ENCODE measurements at regions not wholly inside any gene's neighbourhood (a gene's known extent, or its start where the extent isn't known, plus 50 kb on each side); places are given as distances from the start of the nearest gene placed in this dataset.
"Not testable (repeated sequence)": the region's sequence is repeated elsewhere in the genome, so short reads cannot be mapped to it uniquely, and the experiment has no call there.

DNA sequence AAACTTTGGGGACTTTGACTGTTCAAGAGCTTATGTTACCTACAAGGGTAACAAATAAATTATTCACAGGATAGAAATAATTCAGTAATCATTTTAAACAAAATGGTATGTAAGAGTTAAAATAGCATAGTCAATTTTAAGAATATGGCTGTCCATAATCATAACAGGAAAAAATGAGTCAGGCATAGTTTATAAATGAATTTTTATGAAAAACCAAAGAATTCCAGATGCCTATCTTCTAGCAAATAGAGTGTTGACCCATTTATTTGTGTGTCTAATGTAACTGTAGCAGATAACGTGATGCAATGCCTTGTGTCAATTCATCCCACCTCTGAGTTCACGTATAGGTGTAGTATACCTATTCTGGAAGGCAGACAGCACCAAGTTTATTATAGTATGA is 169.7 kb upstream of the CDH9 start:
- no peak for DNase-seq

DNA sequence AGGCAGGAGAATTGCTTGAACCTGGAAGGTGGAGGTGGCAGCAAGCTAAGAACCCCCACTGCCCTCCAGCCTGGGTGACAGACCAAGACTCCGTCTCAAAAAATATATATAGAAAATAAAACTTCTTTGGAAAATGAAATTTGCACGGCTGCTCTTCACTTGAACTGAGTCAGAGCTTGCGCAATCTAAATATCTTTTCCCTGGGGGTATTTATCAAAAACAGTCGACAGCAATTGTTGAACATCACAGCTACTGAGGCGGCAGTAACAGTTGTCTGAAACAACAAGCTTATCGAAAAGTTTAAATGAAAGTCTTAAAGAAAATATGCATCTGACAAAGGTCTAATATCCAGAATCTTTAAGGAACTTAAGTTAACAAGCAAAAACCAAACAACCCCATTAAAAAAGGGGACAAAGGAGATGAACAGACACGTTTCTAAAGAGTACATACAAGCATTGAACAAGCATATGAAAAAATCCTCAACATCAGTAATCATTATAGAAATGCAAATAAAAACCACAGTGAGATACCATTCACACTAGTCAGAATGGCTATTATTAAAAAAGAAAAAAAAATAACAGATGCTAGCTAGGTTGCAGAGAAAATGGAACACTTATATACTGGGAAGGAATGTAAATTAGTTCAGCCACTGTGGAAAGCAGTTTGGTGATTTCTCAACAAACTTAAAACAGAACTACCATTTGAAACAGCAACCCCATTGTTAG is 153.6 kb upstream of the CDH9 start:
- DNase-seq = no peak

DNA sequence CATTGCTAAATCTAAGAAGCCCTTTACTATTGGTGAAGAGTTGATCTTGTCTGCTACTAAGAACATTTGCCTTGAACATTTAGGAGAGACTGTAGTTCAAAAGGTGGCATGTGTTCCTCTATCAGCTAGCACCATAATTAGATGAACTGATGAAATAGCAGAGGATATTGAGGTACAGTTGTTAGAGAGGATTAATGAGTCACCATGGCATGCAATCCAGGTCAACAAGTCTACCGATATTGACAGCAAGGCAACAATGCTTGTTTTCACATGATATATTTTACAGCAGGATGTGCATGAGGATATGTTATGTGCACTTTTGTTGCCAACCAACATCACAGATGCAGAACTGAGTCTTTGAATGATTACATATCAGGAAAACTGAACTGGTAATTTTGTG is 134.3 kb upstream of the CDH9 start:
- no peak for DNase-seq

DNA sequence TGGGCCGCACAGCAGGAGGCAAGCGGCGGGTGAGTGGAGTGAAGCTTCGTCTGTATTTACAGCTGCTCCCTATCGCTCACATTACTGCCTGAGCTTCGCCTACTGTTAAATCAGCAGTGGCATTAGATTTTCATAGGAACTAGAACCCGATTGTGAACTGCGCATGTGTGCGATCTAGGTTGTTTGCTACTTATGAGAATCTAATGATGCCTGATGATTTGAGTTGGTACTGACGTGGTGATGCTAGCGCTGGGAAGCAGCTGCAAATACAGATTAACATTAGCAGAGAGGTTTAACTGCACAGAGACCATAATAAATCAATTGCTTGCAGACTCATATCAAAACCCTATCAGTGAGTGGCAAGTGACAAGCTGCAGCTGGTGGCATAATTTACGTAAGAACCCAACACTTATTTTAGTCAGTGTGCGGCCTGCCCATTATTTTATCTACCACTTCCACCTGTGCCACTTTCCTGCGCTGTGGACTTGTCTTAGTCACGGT is 133.4 kb upstream of the CDH9 start:
- no peak for DNase-seq

DNA sequence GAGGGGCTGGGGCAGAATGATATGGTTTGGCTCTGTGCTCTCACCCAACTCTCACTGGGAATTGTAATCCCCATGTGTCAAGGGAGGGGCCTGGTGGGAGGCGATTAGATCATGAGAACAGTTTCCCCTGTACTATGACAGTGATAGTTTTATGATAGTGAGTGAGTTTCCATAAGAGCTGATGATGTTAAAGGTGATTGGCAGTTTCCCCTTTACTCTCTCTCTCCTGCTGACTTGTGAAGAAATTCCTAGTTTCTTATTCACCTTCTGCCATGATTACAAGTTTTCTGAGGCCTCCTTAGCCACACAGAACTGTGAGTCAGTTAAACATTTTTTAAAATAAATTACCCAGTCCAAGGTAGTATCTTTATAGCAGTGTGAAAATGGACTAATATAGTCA is 120.4 kb upstream of the CDH9 start:
- DNase-seq = no peak

DNA sequence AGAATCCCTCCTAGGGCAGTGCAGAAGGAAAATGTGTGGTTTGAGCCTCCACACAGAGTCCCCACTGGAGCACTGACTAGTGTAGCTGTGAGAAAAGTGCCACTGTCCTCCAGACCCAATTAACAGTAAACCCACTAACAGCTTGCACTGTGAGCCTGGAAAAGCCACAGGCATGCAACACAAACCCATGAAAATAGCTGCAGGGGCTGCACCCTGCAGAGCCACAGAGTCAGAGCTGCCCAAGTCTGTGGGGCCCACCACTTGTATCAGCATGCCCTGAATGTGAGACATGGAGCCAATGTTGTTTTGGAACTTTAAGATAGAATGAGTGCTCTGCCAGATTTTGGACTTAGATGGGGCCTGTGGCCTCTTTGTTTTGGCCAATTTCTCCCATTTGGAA is 119.8 kb upstream of the CDH9 start:
- DNase-seq = no peak

DNA sequence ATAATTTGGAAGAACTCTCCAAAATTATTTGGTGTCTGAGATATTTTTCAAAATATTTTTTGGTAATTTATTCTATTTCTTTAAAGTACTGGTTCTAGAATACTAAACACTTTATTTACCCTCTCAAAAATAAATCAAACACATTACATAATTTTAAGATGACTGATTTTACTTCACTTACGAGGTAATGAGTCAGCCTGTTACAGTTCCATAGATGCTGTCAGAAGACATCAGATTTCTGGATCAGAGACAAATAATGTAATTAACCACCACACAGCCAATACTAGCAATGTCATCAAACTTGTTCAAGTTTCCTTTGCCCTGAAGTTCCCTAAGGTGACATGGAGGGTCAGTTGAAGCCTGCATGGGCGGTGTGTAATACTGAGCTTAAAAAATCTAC is 106.1 kb upstream of the CDH9 start:
- DNase-seq = no peak

DNA sequence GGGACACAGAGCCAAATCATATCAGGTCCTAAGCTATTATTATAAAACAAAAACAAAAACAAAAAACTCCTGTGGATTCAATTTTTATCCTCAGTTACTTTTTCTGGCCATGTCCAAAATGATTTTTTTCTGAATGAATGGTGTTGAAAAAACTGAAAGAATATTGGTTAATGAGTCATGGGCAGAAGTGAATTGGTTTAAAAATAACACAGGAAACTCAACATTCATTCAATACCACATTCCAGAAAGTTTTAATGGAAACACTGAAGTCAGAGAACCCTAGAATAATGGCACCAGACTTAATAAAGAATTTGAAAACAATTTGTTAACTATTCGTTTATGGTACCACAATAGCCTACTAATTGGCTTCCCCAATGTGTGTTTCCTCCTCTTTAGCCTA is 102.4 kb upstream of the CDH9 start:
- DNase-seq = no peak

DNA sequence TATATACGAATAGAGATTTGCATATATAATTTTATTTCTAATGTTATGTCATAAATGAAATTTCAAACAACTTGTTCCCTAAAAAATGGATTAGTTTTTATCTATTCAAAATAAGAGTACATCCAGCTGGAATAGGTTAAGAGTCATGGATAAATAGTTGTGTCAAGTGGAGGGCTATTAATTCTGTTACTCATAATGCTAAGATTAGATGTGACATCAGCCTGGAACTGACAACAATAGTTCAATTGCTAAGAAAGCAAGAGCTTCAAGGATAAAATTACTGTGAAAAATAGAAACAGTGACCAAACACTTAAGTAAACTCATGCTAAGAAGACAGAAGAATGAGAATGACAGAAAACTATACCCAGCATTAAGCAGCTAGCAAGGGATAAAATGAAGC is 92.2 kb upstream of the CDH9 start:
- DNase-seq = no peak

DNA sequence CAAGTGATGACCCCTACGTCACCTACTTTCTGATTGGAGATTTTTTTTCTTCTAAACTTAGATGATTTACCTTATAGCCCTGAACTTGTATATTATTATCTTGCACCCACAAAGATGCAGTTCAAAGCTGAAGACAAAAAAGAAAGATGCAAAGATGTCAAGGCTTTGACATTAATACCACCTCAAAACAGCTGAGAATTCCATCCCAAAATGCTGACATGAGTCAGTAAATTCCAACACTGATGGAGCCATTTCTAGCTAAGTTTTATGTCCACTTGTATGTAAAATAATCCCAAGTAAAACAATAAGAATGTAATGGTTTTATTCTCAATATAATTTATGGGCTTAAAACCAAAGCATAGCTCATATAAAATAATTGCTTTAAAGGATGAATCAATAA is 91.5 kb upstream of the CDH9 start:
- DNase-seq = no peak

DNA sequence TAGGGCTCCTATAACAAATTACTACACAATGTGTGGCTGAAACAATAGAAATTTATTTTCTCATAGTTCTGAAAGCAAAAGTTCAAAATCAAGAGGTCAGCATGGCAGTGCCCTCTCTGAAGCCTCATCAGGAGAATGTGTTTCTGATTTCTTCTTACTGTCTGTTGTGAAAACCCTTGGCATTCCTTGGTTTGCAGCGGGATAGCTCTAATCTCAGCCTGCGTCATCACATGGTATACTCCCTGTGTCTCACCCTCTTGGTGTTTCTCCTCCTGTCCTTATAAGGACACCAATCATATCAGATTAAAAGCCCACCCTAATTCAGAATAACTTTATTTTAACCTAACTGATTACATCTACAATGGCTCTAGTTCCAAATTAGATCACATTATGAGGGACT is 87.5 kb upstream of the CDH9 start:
- no peak for DNase-seq

DNA sequence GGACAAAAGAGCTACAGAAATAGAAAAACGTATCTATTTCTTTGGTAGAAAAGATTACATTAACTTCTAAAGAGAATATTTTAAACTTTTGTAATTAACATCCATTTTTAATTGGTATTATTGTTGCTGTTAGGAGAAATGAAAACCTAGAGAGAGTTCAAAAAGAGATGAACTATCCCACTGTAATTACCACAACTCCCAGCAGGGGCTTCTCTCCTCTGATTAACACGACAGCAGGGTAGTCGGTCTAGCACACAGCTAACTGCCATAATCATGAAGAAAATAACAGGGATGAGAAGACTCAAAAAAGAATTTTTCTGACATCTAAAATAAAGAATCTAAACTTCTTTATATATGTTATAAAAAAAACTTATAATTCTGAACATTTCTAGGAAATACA is 86.2 kb upstream of the CDH9 start:
- no peak for DNase-seq

DNA sequence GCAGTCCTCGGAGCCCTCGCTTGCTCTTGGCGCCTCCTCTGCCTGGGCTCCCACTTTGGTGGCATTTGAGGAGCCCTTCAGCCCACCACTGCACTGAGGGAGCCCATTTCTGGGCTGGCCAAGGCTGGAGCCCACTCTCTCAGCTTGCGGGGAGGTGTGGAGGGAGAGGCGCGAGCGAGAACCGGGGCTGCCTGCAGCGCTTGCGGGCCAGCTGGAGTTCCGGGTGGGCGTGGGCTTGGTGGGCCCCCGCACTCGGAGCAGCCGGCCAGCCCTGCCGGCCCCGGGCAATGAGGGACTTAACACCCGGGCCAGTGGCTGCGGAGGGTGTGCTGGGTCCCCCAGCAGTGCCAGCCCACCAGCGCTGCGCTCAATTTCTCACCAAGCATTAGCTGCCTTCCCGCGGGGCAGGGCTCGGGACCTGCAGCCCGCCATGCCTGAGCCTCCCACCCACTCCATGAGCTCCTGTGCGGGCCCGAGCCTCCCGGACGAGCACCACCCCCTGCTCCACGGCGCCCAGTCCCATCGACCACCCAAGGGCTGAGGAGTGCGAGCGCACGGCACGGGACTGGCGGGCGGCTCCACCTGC is 81.4 kb upstream of the CDH9 start:
- not testable (repeated sequence) for DNase-seq

DNA sequence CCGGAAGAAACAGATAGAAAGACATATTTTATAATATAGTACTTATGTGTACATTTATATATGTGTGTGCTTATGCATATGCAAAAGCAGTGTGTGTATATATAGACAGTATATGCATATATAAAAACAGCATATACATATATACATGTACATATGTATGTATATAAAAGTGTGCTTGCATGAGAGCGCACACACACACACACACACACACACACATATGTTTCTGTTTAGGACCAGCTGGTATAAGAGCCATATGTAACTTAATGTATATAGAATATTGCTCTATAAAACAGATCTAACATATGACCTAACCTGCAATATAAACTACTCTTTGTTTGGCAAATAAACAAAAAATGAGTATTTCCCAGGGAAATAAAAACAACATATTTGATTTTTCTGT is 65.1 kb upstream of the CDH9 start:
- DNase-seq = no peak

DNA sequence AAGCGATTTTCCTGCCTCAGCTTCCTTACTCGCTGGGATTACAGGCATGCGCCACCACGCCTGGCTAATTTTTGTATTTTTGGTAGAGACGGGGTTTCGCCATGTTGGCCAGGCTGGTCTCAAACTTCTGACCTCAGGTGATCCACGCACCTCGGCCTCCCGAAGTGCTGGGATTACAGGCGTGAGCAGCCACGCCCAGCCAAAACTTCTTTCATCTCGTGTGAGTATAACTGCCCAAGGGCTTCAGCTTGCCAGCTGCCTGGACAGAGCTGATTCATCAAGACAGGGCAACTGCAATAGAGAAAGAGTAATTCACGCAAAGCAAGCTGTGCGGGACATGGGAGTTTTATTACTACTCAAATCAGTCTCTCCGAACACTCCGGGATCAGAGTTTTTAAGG is 57.4 kb upstream of the CDH9 start:
- not testable (repeated sequence) for DNase-seq

DNA sequence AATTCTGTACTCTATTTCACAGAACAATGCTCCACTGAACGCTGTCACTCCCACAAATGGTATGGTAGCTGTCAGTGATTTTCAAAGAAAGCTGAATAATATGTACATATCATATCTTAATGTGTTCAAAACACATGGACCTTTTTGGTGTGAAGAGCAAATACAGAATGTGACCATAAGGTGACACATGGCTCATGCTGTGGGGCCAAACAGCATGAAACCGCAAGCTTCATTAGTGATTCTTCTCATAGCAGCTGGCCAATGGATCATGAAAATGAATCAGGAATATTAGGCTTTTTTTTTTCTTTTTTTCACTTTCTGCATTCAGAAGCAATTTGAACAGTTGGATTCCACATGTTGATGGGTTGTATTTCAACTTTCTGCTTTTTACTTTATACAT is 54.9 kb upstream of the CDH9 start:
- no peak for DNase-seq

DNA sequence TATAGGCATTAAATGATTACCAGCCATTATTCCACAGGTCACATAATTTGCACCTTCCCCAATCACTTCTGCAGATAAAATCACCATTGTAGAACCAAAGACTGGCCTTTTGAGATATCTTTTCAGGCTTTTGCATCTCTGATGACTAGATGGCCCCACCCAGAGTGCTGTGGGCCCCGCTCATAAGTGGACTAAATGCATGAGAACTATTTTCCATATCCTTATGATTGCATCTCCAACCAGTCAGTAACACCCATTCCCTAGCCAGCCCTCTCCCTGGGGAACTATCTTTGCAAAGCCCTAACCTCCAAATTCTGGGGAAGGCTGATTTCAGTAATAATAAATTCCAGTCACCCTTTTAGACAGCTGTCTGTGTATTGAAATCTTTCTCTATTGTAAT is 53.5 kb upstream of the CDH9 start:
- no peak for DNase-seq

DNA sequence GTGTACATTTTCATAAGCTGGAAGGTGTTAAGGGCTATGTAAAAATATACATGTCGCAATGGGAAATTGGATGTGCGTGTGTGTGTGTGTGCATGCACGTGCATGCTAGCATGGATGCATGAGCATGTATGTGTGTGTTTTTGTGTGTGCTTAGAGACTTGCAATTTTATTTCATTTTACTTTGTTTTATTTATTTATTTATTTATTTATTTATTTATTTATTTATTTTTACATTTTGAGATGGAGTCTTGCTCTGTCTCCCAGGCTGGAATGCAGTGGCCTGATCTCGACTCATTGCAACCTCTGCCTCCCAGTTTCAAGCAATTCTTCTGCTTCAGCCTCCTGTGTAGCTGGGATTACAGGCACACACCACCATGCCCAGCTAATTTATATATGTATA is 50.4 kb upstream of the CDH9 start:
- DNase-seq = not testable (repeated sequence)
